ENCODE measurements at regions not wholly inside any gene's neighbourhood (a gene's known extent, or its start where the extent isn't known, plus 50 kb on each side); places are given as distances from the start of the nearest gene placed in this dataset.
"Not testable (repeated sequence)": the region's sequence is repeated elsewhere in the genome, so short reads cannot be mapped to it uniquely, and the experiment has no call there.

GRCh38 chr1:149677359-149677758 is 93.7 kb downstream of the PPIAL4C start:
- not testable (repeated sequence) for TF ChIP-seq EZH2phosphoT487 (IDR thresholded peaks at IDR 0.05; ENCODE audit: borderline replicate concordance, low read length)
- TF ChIP-seq, protein P1, sequence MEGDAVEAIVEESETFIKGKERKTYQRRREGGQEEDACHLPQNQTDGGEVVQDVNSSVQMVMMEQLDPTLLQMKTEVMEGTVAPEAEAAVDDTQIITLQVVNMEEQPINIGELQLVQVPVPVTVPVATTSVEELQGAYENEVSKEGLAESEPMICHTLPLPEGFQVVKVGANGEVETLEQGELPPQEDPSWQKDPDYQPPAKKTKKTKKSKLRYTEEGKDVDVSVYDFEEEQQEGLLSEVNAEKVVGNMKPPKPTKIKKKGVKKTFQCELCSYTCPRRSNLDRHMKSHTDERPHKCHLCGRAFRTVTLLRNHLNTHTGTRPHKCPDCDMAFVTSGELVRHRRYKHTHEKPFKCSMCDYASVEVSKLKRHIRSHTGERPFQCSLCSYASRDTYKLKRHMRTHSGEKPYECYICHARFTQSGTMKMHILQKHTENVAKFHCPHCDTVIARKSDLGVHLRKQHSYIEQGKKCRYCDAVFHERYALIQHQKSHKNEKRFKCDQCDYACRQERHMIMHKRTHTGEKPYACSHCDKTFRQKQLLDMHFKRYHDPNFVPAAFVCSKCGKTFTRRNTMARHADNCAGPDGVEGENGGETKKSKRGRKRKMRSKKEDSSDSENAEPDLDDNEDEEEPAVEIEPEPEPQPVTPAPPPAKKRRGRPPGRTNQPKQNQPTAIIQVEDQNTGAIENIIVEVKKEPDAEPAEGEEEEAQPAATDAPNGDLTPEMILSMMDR (IDR thresholded peaks at IDR 0.05; ENCODE audit: low read depth, low read length, poor library complexity, severe bottlenecking): not testable (repeated sequence)

All from DOHH2 (cell line).